GM21786 (cell line): ENCODE measurements at regions not wholly inside any gene's neighbourhood (a gene's known extent, or its start where the extent isn't known, plus 50 kb on each side); places are given as distances from the start of the nearest gene placed in this dataset.

Source experiments
- ATAC-seq: cut with Tn5 transposase; IDR thresholded peaks from one replicate; pipeline ENCODE4 v1.9.1; 2021; ENCODE audit not compliant: unreplicated experiment

GRCh38 chr9:32837551-32838058 lies 54.3 kb downstream of the TMEM215 start:
- no peak for ATAC-seq

GRCh38 chr9:32839013-32839885 lies 55.9 kb downstream of the TMEM215 start:
- ATAC-seq, result no peak

GRCh38 chr9:32841314-32841713 lies 58.0 kb downstream of the TMEM215 start:
- ATAC-seq, result no peak

GRCh38 chr9:32843295-32843694 lies 60.0 kb downstream of the TMEM215 start:
- ATAC-seq, result no peak

GRCh38 chr9:32844259-32844658 lies 60.9 kb downstream of the TMEM215 start:
- no peak for ATAC-seq

- ATAC-seq, result no peak
Observed at GRCh38 chr9:32854271-32854670, 70.9 kb downstream of the TMEM215 start.

GRCh38 chr9:32855752-32856151 lies 72.4 kb downstream of the TMEM215 start:
- no peak for ATAC-seq

- ATAC-seq, result no peak
Observed at GRCh38 chr9:32863291-32863690, 80.0 kb downstream of the TMEM215 start.

GRCh38 chr9:32864971-32865370 lies 81.6 kb downstream of the TMEM215 start:
- ATAC-seq, result no peak

- ATAC-seq, result no peak
Observed at GRCh38 chr9:32866273-32866672, 82.9 kb downstream of the TMEM215 start.

- ATAC-seq, result no peak
Observed at GRCh38 chr9:32867026-32867425, 83.7 kb downstream of the TMEM215 start.

GRCh38 chr9:32867601-32868204 lies 84.4 kb downstream of the TMEM215 start:
- no peak for ATAC-seq

GRCh38 chr9:32869404-32869803 lies 86.1 kb downstream of the TMEM215 start:
- no peak for ATAC-seq

- no peak for ATAC-seq
Observed at GRCh38 chr9:32873131-32873530, 89.8 kb downstream of the TMEM215 start.

GRCh38 chr9:32873553-32873952 lies 90.2 kb downstream of the TMEM215 start:
- ATAC-seq, result no peak

- no peak for ATAC-seq
Observed at GRCh38 chr9:32875242-32875641, 91.9 kb downstream of the TMEM215 start.

- no peak for ATAC-seq
Observed at GRCh38 chr9:32875748-32876147, 92.4 kb downstream of the TMEM215 start.

- no peak for ATAC-seq
Observed at GRCh38 chr9:32877103-32877502, 93.8 kb downstream of the TMEM215 start.

- ATAC-seq, result no peak
Observed at GRCh38 chr9:32877639-32878217, 94.4 kb downstream of the TMEM215 start.

- no peak for ATAC-seq
Observed at GRCh38 chr9:32879335-32879734, 96.0 kb downstream of the TMEM215 start.

GRCh38 chr9:32881948-32882347 lies 98.6 kb downstream of the TMEM215 start:
- ATAC-seq, result no peak

- no peak for ATAC-seq
Observed at GRCh38 chr9:32882705-32883104, 99.4 kb downstream of the TMEM215 start.
